A673 (cell line): ENCODE measurements at regions not wholly inside any gene's neighbourhood (a gene's known extent, or its start where the extent isn't known, plus 50 kb on each side); places are given as distances from the start of the nearest gene placed in this dataset.
"Not testable (repeated sequence)": the region's sequence is repeated elsewhere in the genome, so short reads cannot be mapped to it uniquely, and the experiment has no call there.

Source experiments
- BruUV-seq: library from RNA; stranded (reverse); fragments of 400-500 nt; replicated peaks from 2 replicates; lab custom pipeline; 2021; lab: Mats Ljungman, UMichigan
- CTCF ChIA-PET: fragments of 300-600 bp; sonication (Branson Sonifier 250); formaldehyde crosslinking; loops from one replicate; lab custom pipeline; 2022; ENCODE audit warnings: antibody characterized with exemption; lab: Charles Lee
- POLR2A ChIA-PET: fragments of 300-600 bp; sonication (Branson Sonifier 250); formaldehyde crosslinking; loops from one replicate; lab custom pipeline; 2022; ENCODE audit warnings: antibody characterized with exemption; ENCODE audit not compliant: low non-redundant PET; lab: Charles Lee
- DNase-seq: peaks from one replicate; pipeline ENCODE4 v3.0.0-alpha.2; 2015; ENCODE audit warnings: low spot score
- H3K27ac ChIP-seq: fragments of 200-600 bp; sonication (generic); 2 replicates; pipeline ENCODE4 v1.5.1; 2016; ENCODE audit warnings: mixed run types, low read depth, mild to moderate bottlenecking, mixed read lengths, antibody characterized with exemption, low read length; ENCODE audit not compliant: poor library complexity, severe bottlenecking
- H3K27me3 ChIP-seq: fragments of 200-600 bp; sonication (generic); replicated peaks from 2 replicates; pipeline ENCODE4 v1.6.1; 2017; ENCODE audit warnings: mixed run types, low read depth, mild to moderate bottlenecking, mixed read lengths, antibody characterized with exemption, low read length; ENCODE audit not compliant: insufficient read depth, poor library complexity
- H3K36me3 ChIP-seq: fragments of 200-600 bp; sonication (generic); 2 replicates; pipeline ENCODE4 v1.6.1; 2016; ENCODE audit warnings: mixed run types, mild to moderate bottlenecking, mixed read lengths, antibody characterized with exemption, low read length; ENCODE audit not compliant: insufficient read depth, poor library complexity, severe bottlenecking
- H3K4me1 ChIP-seq: fragments of 200-600 bp; sonication (generic); 2 replicates; pipeline ENCODE4 v1.6.1; 2017; ENCODE audit warnings: mixed run types, mild to moderate bottlenecking, mixed read lengths, antibody characterized with exemption, low read length; ENCODE audit not compliant: insufficient read depth, poor library complexity, severe bottlenecking
- H3K4me3 ChIP-seq: fragments of 200-600 bp; sonication (generic); 2 replicates; pipeline ENCODE4 v1.5.1; 2016; ENCODE audit warnings: low read depth, mixed run types, mild to moderate bottlenecking, mixed read lengths, low read length; ENCODE audit not compliant: poor library complexity, severe bottlenecking
- H3K9me3 ChIP-seq: fragments of 200-600 bp; sonication (generic); 2 replicates; pipeline ENCODE4 v1.6.1; 2016; ENCODE audit warnings: mixed run types, low read depth, mild to moderate bottlenecking, mixed read lengths, antibody characterized with exemption, low read length; ENCODE audit not compliant: poor library complexity, severe bottlenecking
- CTCF ChIP-seq: fragments of 300-800, 200-600 bp; sonication (generic); conservative IDR thresholded peaks from 2 replicates; pipeline ENCODE4 v1.5.1; 2017; ENCODE audit warnings: low read depth, mild to moderate bottlenecking, antibody characterized with exemption, low read length, moderate library complexity, mixed read lengths
- EZH2 ChIP-seq: fragments of 200-600 bp; sonication (generic); IDR thresholded peaks from 2 replicates; pipeline ENCODE4 v1.6.1; 2017; ENCODE audit warnings: borderline replicate concordance, low read depth, mild to moderate bottlenecking, mixed read lengths, antibody characterized with exemption, low read length; ENCODE audit not compliant: poor library complexity, severe bottlenecking
- intact Hi-C: fragments of 100-400 bp; cut with micrococcal nuclease; formaldehyde crosslinking; loops from one replicate; pipeline ENCODE4 v1.10.0; 2022; ENCODE audit not compliant: unreplicated experiment

- H3K4me3 ChIP-seq, result no peak overlapping the region
- H3K9me3 ChIP-seq, result no peaks in the 10 kb centered on the region
- ChIA-PET POLR2A (no interaction called here), CTCF (no interaction called here)
- H3K4me1 ChIP-seq, result no peaks in the 10 kb centered on the region
- no peak overlapping the region for H3K27ac ChIP-seq
- no TSS peak for BruUV-seq
- DNase-seq, result no peak
- intact Hi-C loops, result no loop called here
- TF ChIP-seq CTCF (no peak), EZH2 (no peak)
- H3K27me3 ChIP-seq, result peaks cover 5% of the 10 kb centered on the region
- no peaks in the 10 kb centered on the region for H3K36me3 ChIP-seq
These were observed 76.4 kb downstream of the GLUL start for GRCh38 chr1:182315167-182315556.

GRCh38 chr1:182309631-182310351 lies 81.8 kb downstream of the GLUL start:
- no peak for TF ChIP-seq CTCF
- TF ChIP-seq EZH2, result no peak
- peaks cover 5% of the 10 kb centered on the region for H3K27me3 ChIP-seq
- no peaks in the 10 kb centered on the region for H3K36me3 ChIP-seq
- CTCF ChIA-PET, result interaction anchor here (0.6 kb wide), 1 partner anchor 179 kb away, joined by 7 read pairs; no protein-coding TSS in a partner anchor
- DNase-seq, result no peak
- H3K4me1 ChIP-seq, result peaks cover 2% of the 10 kb centered on the region
- no TSS peak for BruUV-seq
- intact Hi-C loops, result no loop called here
- H3K4me3 ChIP-seq, result no peak overlapping the region
- POLR2A ChIA-PET, result no interaction called here
- H3K9me3 ChIP-seq, result no peaks in the 10 kb centered on the region
- no peak overlapping the region for H3K27ac ChIP-seq

- no peak for TF ChIP-seq CTCF
- no peak for TF ChIP-seq EZH2
- Histone ChIP-seq H3K4me3 (no peak overlapping the region), H3K27ac (no peak overlapping the region), H3K9me3 (no peaks in the 10 kb centered on the region), H3K36me3 (no peaks in the 10 kb centered on the region), H3K27me3 (peaks cover 5% of the 10 kb centered on the region), H3K4me1 (peaks cover 5% of the 10 kb centered on the region)
- no TSS peak for BruUV-seq
- intact Hi-C loops, result no loop called here
- ChIA-PET POLR2A (no interaction called here), CTCF (interaction anchor here (0.6 kb wide), 1 partner anchor 178 kb away, joined by 7 read pairs; no protein-coding TSS in a partner anchor)
- no peak for DNase-seq
These were observed 82.8 kb downstream of the GLUL start for GRCh38 chr1:182308826-182309225.

GRCh38 chr1:182307486-182307885 lies 84.1 kb downstream of the GLUL start:
- H3K4me1 ChIP-seq, H3K27me3 ChIP-seq, H3K4me3 ChIP-seq, H3K27ac ChIP-seq, POLR2A ChIA-PET, H3K36me3 ChIP-seq, BruUV-seq, intact Hi-C loops, DNase-seq, H3K9me3 ChIP-seq: not testable (repeated sequence)
- CTCF ChIA-PET, result interaction anchor here (0.7 kb wide), 1 partner anchor 832 kb away, joined by 3 read pairs; no protein-coding TSS in a partner anchor
